Naive thymus-derived CD8-positive, alpha-beta T cell (primary cell): ENCODE measurements at regions not wholly inside any gene's neighbourhood (a gene's known extent, or its start where the extent isn't known, plus 50 kb on each side); places are given as distances from the start of the nearest gene placed in this dataset.

ENCODE experiments used
- ATAC-seq, 2 donors: fragments of 150-1000 bp; cut with Tn5 transposase in 1 of 2; sonication (Bioruptor Pico), chemical (Tn5 transposase) in 1 of 2; 1 replicate in 1 of 2; 2 replicates in 1 of 2; pipeline ENCODE4 v1.10.0; 2021; ENCODE audit warnings: mild to moderate bottlenecking in 2 of 2, moderate library complexity in 2 of 2
- POLR2A ChIA-PET: fragments of 350-600 bp; sonication (Branson Sonifier 250); formaldehyde crosslinking; loops from one replicate; lab custom pipeline; 2021; ENCODE audit warnings: antibody characterized with exemption; lab: Charles Lee
- DNase-seq, 10 donors: peaks; one replicate each; pipeline versions ENCODE4 v3.0.0 to v3.0.0-alpha.2; 2020 to 2022
- H3K27ac Mint-ChIP-seq, 10 donors: one replicate each; pipeline ENCODE4 v1.8.0; 2020 to 2022; ENCODE audit warnings: mild to moderate bottlenecking in 10 of 10, mixed read lengths in 10 of 10, moderate library complexity in 4 of 10, inconsistent platforms in 1 of 10
- H3K27me3 Mint-ChIP-seq, 5 donors: one replicate each; pipeline ENCODE4 v1.8.0; 2021 to 2022; ENCODE audit warnings: mixed read lengths in 5 of 5
- H3K36me3 Mint-ChIP-seq, 3 donors: one replicate each; pipeline ENCODE4 v1.8.0; 2020 to 2022; ENCODE audit warnings: mixed read lengths in 3 of 3, mild to moderate bottlenecking in 2 of 3, inconsistent platforms in 1 of 3
- H3K4me1 Mint-ChIP-seq, 4 donors: one replicate each; pipeline ENCODE4 v1.8.0; 2021 to 2022; ENCODE audit warnings: mixed read lengths in 4 of 4
- H3K4me3 Mint-ChIP-seq, 10 donors: one replicate each; pipeline ENCODE4 v1.8.0; 2020 to 2022; ENCODE audit warnings: mild to moderate bottlenecking in 10 of 10, mixed read lengths in 10 of 10, moderate library complexity in 6 of 10, inconsistent platforms in 1 of 10
- H3K9me3 Mint-ChIP-seq, 9 donors: one replicate each; pipeline ENCODE4 v1.8.0; 2020 to 2022; ENCODE audit warnings: mixed read lengths in 9 of 9, mild to moderate bottlenecking in 3 of 9, inconsistent platforms in 1 of 9, moderate library complexity in 1 of 9

DNA sequence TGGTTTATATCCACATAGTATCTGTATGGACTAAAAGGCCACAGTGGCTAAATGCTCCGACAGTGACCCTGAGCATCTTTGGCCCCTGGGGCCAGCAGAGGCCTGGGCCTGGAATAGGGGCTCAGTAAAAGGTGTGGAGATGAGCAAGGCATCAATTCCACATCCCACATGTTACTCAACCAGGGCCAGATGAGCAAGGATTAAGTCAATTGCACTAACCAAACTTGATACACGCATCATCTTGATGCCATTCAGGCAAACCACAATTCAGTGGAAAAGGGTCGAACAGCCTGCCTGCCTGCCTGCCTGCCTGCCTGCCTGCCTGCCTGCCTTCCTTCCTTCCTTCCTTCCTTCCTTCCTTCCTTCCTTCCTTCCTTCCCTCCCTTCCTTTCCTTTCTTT, 53.5 kb upstream of the DNAJA2 start:
- DNase-seq (no peak), ATAC-seq (no peak)
- POLR2A ChIA-PET, result no interaction called here
- no peaks in the 10 kb centered on the region for H3K4me1 Mint-ChIP-seq
- peak overlapping the region in 2 of 10 donors; percentile 25 to 75 for H3K27ac Mint-ChIP-seq
- H3K4me3 Mint-ChIP-seq, result no peak overlapping the region
- H3K27me3 Mint-ChIP-seq, result peaks cover 0 to 4% (median 0%) of the 10 kb centered on the region in 5 donors
- H3K36me3 Mint-ChIP-seq, result no peaks in the 10 kb centered on the region
- no peaks in the 10 kb centered on the region for H3K9me3 Mint-ChIP-seq

DNA sequence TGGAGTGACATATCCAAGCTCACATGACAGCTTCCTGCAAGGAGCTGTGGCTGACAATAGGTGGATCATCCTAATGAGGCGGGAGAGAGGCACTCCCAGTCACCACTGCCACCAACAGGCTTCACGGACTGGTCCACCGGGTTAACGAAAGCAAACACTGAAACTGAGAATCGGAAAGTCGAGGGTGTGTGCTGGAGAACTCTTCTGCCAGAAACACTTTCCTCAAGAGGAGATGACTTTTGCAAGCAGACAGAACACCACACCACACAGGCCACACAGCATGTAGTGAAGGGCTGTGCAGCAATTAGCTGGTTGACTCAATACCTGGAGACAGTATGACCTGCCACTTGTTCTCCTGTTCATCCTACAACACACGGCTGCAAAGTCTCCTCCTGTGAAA, 53.0 kb upstream of the DNAJA2 start:
- no peak for DNase-seq
- Mint-ChIP-seq H3K27me3 (peaks cover 0 to 4% (median 0%) of the 10 kb centered on the region in 5 donors), H3K36me3 (no peaks in the 10 kb centered on the region), H3K9me3 (no peaks in the 10 kb centered on the region), H3K4me3 (no peak overlapping the region), H3K27ac (no peak overlapping the region), H3K4me1 (no peaks in the 10 kb centered on the region)
- ATAC-seq, result no peak
- POLR2A ChIA-PET, result no interaction called here

DNA sequence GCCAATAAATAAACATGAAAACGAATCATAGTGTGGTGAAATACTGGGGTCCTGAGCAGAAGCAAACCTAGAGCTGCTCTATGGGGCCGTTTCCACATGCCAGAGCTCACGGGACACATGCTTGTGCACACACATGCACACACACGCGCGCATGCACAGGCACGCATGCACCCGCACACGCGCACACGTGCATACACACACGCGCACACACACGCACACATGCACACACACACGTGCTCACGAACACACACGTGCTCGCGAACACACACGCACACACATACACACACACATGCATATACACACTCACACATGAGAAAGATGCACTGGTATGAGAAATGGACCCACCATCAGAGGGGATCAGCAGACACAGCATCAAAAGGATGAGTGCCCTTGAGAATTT, 52.2 kb upstream of the DNAJA2 start:
- Mint-ChIP-seq H3K27me3 (peaks cover 0 to 4% (median 0%) of the 10 kb centered on the region in 5 donors), H3K9me3 (no peaks in the 10 kb centered on the region), H3K36me3 (no peaks in the 10 kb centered on the region), H3K4me3 (no peak overlapping the region), H3K4me1 (no peaks in the 10 kb centered on the region), H3K27ac (no peak overlapping the region)
- POLR2A ChIA-PET, result no interaction called here
- DNase-seq (no peak), ATAC-seq (no peak)
